H1 (cell line): ENCODE measurements at regions not wholly inside any gene's neighbourhood (a gene's known extent, or its start where the extent isn't known, plus 50 kb on each side); places are given as distances from the start of the nearest gene placed in this dataset.

Source experiments
- CTCF ChIA-PET: fragments of 300-600 bp; sonication (Branson Sonifier 250); formaldehyde crosslinking; loops from one replicate; lab custom pipeline; 2021; ENCODE audit not compliant: partially characterized antibody; lab: Charles Lee
- POLR2A ChIA-PET: fragments of 300-600 bp; sonication (Branson Sonifier 250); formaldehyde crosslinking; loops from one replicate; lab custom pipeline; 2021; ENCODE audit warnings: inconsistent platforms; ENCODE audit not compliant: partially characterized antibody; lab: Charles Lee
- DNase-seq, 2 experiments: peaks; one replicate each; pipeline versions ENCODE4 v3.0.0 to v3.0.0-alpha.2; 2010 to 2022; ENCODE audit warnings: low spot score in 2 of 2, low read depth in 1 of 2, mixed read lengths in 1 of 2
- FAIRE-seq: peaks from 2 replicates; lab custom pipeline; 2011; peaks lifted over from hg19 to GRCh38; lab: Jason Lieb, UNC
- H2AFZ ChIP-seq: 2 replicates; pipeline ENCODE4 v1.8.1; 2012; ENCODE audit warnings: low read length, inconsistent platforms
- H2AK5ac ChIP-seq: 2 replicates; pipeline ENCODE4 v1.6.1; 2013; ENCODE audit warnings: low read depth, low read length
- H2BK120ac ChIP-seq: replicated peaks from 2 replicates; pipeline ENCODE3; 2013; ENCODE audit warnings: low read depth, low read length, inconsistent platforms
- H2BK12ac ChIP-seq: 2 replicates; pipeline ENCODE4 v1.6.1; 2013; ENCODE audit warnings: low read depth, low read length
- H2BK15ac ChIP-seq: 2 replicates; pipeline ENCODE4 v1.6.1; 2013; ENCODE audit warnings: low read length
- H2BK20ac ChIP-seq: 2 replicates; pipeline ENCODE4 v1.6.1; 2013; ENCODE audit warnings: low read length
- H2BK5ac ChIP-seq: 2 replicates; pipeline ENCODE4 v1.6.1; 2013; ENCODE audit warnings: low read depth, low read length
- H3K14ac ChIP-seq: 2 replicates; pipeline ENCODE4 v1.6.1; 2013; ENCODE audit warnings: inconsistent platforms; ENCODE audit not compliant: insufficient read length
- H3K18ac ChIP-seq: 2 replicates; pipeline ENCODE4 v1.6.1; 2013; ENCODE audit warnings: low read length; ENCODE audit errors: extremely low read depth
- H3K23ac ChIP-seq: 2 replicates; pipeline ENCODE4 v1.6.1; 2013; ENCODE audit warnings: inconsistent platforms; ENCODE audit not compliant: insufficient read length
- H3K23me2 ChIP-seq: 2 replicates; pipeline ENCODE4 v1.6.1; 2013; ENCODE audit warnings: low read depth, low read length
- H3K27ac ChIP-seq: 2 replicates; pipeline ENCODE4 v1.6.1; 2011; ENCODE audit warnings: low read depth, low read length, inconsistent platforms
- H3K27me3 ChIP-seq, 4 experiments: replicated peaks in 1 of 4; 1 replicate in 1 of 4; 2 replicates in 3 of 4; pipeline versions ENCODE4 v1.6.1 to v1.8.1; 2011 to 2013; ENCODE audit warnings: low read length in 3 of 4, mild to moderate bottlenecking in 3 of 4, inconsistent platforms in 2 of 4, mixed read lengths in 2 of 4, moderate library complexity in 1 of 4; ENCODE audit not compliant: control insufficient read depth in 3 of 4, insufficient read depth in 3 of 4; ENCODE audit errors: extremely low read depth in 1 of 4
- H3K36me3 ChIP-seq, 4 experiments: 2 replicates each; pipeline versions ENCODE4 v1.6.1 to v1.8.1; 2011 to 2013; ENCODE audit warnings: mild to moderate bottlenecking in 4 of 4, low read length in 3 of 4, moderate library complexity in 2 of 4, control low read depth in 1 of 4, inconsistent platforms in 1 of 4; ENCODE audit not compliant: insufficient read depth in 4 of 4, control insufficient read depth in 2 of 4
- H3K4ac ChIP-seq: replicated peaks from 2 replicates; pipeline ENCODE3; 2013; ENCODE audit warnings: low read length, low read depth, mixed read lengths, inconsistent platforms; ENCODE audit not compliant: insufficient read length
- H3K4me1 ChIP-seq, 4 experiments: replicated peaks in 1 of 4; 1 replicate in 1 of 4; 2 replicates in 3 of 4; pipeline versions ENCODE4 v1.6.1 to v1.8.1; 2011 to 2013; ENCODE audit warnings: low read length in 3 of 4, inconsistent platforms in 2 of 4, mixed read lengths in 1 of 4; ENCODE audit not compliant: insufficient read depth in 4 of 4, control insufficient read depth in 3 of 4
- H3K4me2 ChIP-seq, 2 experiments: 2 replicates each; pipeline versions ENCODE4 v1.6.1 to v1.8.1; 2011 to 2013; ENCODE audit warnings: low read depth in 2 of 2, low read length in 2 of 2, control low read depth in 1 of 2, inconsistent platforms in 1 of 2, mild to moderate bottlenecking in 1 of 2; ENCODE audit not compliant: insufficient read depth in 1 of 2
- H3K4me3 ChIP-seq, 4 experiments: fragments of 200-600, 300-600 bp in 1 of 4; sonication (generic), shearing (Covaris generic), sonication (Bioruptor Twin) in 1 of 4; 2 replicates each; pipeline versions ENCODE4 v1.5.1 to v1.8.1; 2011 to 2016; ENCODE audit warnings: low read length in 4 of 4, low read depth in 3 of 4, control low read depth in 2 of 4, inconsistent platforms in 2 of 4, mild to moderate bottlenecking in 2 of 4, mixed read lengths in 1 of 4, moderate library complexity in 1 of 4; ENCODE audit not compliant: insufficient read depth in 2 of 4; ENCODE audit errors: extremely low read depth in 1 of 4
- H3K56ac ChIP-seq: replicated peaks from 2 replicates; pipeline ENCODE3; 2013; ENCODE audit warnings: low read depth, mild to moderate bottlenecking, mixed read lengths, low read length, inconsistent platforms; ENCODE audit not compliant: insufficient read length
- H3K79me1 ChIP-seq: 2 replicates; pipeline ENCODE4 v1.6.1; 2013; ENCODE audit warnings: low read depth, low read length, control low read depth
- H3K79me2 ChIP-seq, 2 experiments: 2 replicates each; pipeline versions ENCODE4 v1.6.1 to v1.8.1; 2012 to 2013; ENCODE audit warnings: low read length in 2 of 2, mild to moderate bottlenecking in 2 of 2, inconsistent platforms in 1 of 2; ENCODE audit not compliant: insufficient read depth in 2 of 2, control insufficient read depth in 1 of 2
- H3K9ac ChIP-seq, 4 experiments: replicated peaks in 1 of 4; 1 replicate in 1 of 4; 2 replicates in 3 of 4; pipeline versions ENCODE4 v1.6.1 to v1.8.1; 2011 to 2013; ENCODE audit warnings: low read depth in 3 of 4, low read length in 3 of 4, control low read depth in 2 of 4, mild to moderate bottlenecking in 2 of 4, moderate library complexity in 2 of 4, inconsistent platforms in 1 of 4; ENCODE audit errors: extremely low read depth in 1 of 4
- H3K9me3 ChIP-seq, 2 experiments: 2 replicates each; pipeline versions ENCODE4 v1.6.1 to v1.8.1; 2012 to 2013; ENCODE audit warnings: mild to moderate bottlenecking in 2 of 2, moderate library complexity in 2 of 2, control low read depth in 1 of 2, inconsistent platforms in 1 of 2, low read depth in 1 of 2, low read length in 1 of 2, mixed read lengths in 1 of 2; ENCODE audit not compliant: insufficient read depth in 2 of 2
- H4K20me1 ChIP-seq, 2 experiments: replicated peaks in 1 of 2; 2 replicates each; pipeline versions ENCODE3 to v1.8.1; 2011 to 2013; ENCODE audit warnings: inconsistent platforms in 2 of 2, low read length in 2 of 2, mild to moderate bottlenecking in 1 of 2; ENCODE audit not compliant: insufficient read depth in 2 of 2, control insufficient read depth in 1 of 2
- H4K5ac ChIP-seq: 2 replicates; pipeline ENCODE4 v1.6.1; 2013; ENCODE audit warnings: low read length, low read depth, mixed read lengths, inconsistent platforms; ENCODE audit not compliant: insufficient read length
- H4K8ac ChIP-seq: 2 replicates; pipeline ENCODE4 v1.8.0; 2013; ENCODE audit warnings: mild to moderate bottlenecking, moderate library complexity, low read length, inconsistent platforms; ENCODE audit not compliant: insufficient read depth; ENCODE audit errors: extremely low read depth
- H4K91ac ChIP-seq: replicated peaks from 2 replicates; pipeline ENCODE3; 2013; ENCODE audit warnings: low read length, mixed read lengths, inconsistent platforms; ENCODE audit not compliant: insufficient read length
- ASH2L ChIP-seq: fragments of 200-600, 300-600 bp; sonication (generic); IDR thresholded peaks from one replicate; pipeline ENCODE4 v1.7.1; 2017; ENCODE audit warnings: low read length
- ATF3 ChIP-seq: IDR thresholded peaks from 2 replicates; pipeline ENCODE4 v1.6.1; 2011; ENCODE audit warnings: low read depth, mild to moderate bottlenecking, low read length; ENCODE audit not compliant: insufficient read depth
- BACH1 ChIP-seq: IDR thresholded peaks from 2 replicates; pipeline ENCODE4 v1.6.1; 2012; ENCODE audit warnings: low read length, improper control_type of control experiment
- BCL11A ChIP-seq, 2 experiments: IDR thresholded peaks; one replicate each; pipeline ENCODE4 v1.6.1; 2011; ENCODE audit warnings: low read depth in 2 of 2, low read length in 2 of 2, mild to moderate bottlenecking in 2 of 2
- CBX5 ChIP-seq: fragments of 300-800, 300-1000 bp; sonication (generic); IDR thresholded peaks from 2 replicates; pipeline ENCODE4 v1.7.1; 2016; ENCODE audit warnings: antibody characterized with exemption, low read length, low read depth
- HDAC2 ChIP-seq, 2 experiments: fragments of 300-600 bp in 1 of 2; sonication (generic) in 1 of 2; IDR thresholded peaks; 2 replicates each; pipeline ENCODE4 v1.6.1; 2011 to 2012; ENCODE audit warnings: low read depth in 2 of 2, low read length in 2 of 2, mild to moderate bottlenecking in 2 of 2, moderate library complexity in 2 of 2, borderline replicate concordance in 1 of 2, inconsistent platforms in 1 of 2
- JUN ChIP-seq: IDR thresholded peaks from 2 replicates; pipeline ENCODE4 v1.6.1; 2011; ENCODE audit warnings: low read depth, mild to moderate bottlenecking, improper control_type of control experiment, low read length
- KDM4A ChIP-seq: IDR thresholded peaks from one replicate; pipeline ENCODE4 v1.7.1; 2012; ENCODE audit warnings: low read depth, mild to moderate bottlenecking, moderate library complexity, low read length, inconsistent platforms; ENCODE audit not compliant: severe bottlenecking
- KDM5A ChIP-seq: fragments of 200-600 bp; IDR thresholded peaks from 2 replicates; pipeline ENCODE4 v1.7.1; 2012; ENCODE audit warnings: mild to moderate bottlenecking, low read length, inconsistent platforms, mixed read lengths
- NRF1 ChIP-seq: IDR thresholded peaks from 2 replicates; pipeline ENCODE4 v1.6.1; 2011; ENCODE audit warnings: mild to moderate bottlenecking, low read depth, low read length, improper control_type of control experiment
- PHF8 ChIP-seq: fragments of 200-600 bp; sonication (generic); conservative IDR thresholded peaks from 2 replicates; pipeline ENCODE4 v1.7.1; 2012; ENCODE audit warnings: low read depth, mild to moderate bottlenecking, inconsistent platforms, low read length, moderate library complexity
- RFX5 ChIP-seq: IDR thresholded peaks from 2 replicates; pipeline ENCODE4 v1.6.1; 2011; ENCODE audit warnings: low read depth, low read length, improper control_type of control experiment, borderline replicate concordance
- SIX5 ChIP-seq: IDR thresholded peaks from 2 replicates; pipeline ENCODE4 v1.6.1; 2011; ENCODE audit warnings: mild to moderate bottlenecking, low read depth, low read length
- SP1 ChIP-seq: IDR thresholded peaks from 2 replicates; pipeline ENCODE4 v1.6.1; 2011; ENCODE audit warnings: low read depth, low read length
- TCF12 ChIP-seq: IDR thresholded peaks from 2 replicates; pipeline ENCODE4 v1.6.1; 2011; ENCODE audit warnings: low read depth, mild to moderate bottlenecking, low read length
- WGBS, 2 experiments: shearing (Covaris generic) in 1 of 2; methylation state at CpG; one replicate each; pipeline versions ENCODE4 v1.1.6 to v1.1.7; 2013 to 2015; ENCODE audit warnings: low lambda C conversion rate in 2 of 2, mixed read lengths in 2 of 2, inconsistent platforms in 1 of 2, low coverage in 1 of 2, missing lambda C conversion rate in 1 of 2; ENCODE audit not compliant: insufficient replicate concordance in 2 of 2, insufficient coverage in 1 of 2, insufficient read length in 1 of 2; ENCODE audit errors: extremely low coverage in 1 of 2, missing lambda C conversion rate in 1 of 2; 5-methylcytosine and 5-hydroxymethylcytosine counted together

GRCh38 chr5:146986469-146986868 is 107.9 kb upstream of the PPP2R2B start:
- Histone ChIP-seq H3K36me3 (no peaks in the 10 kb centered on the region), H3K23ac (no peak overlapping the region), H3K27ac (no peak overlapping the region), H2BK120ac (no peak overlapping the region), H2BK12ac (no peak overlapping the region), H3K14ac (no peak overlapping the region), H3K27me3 (no peaks in the 10 kb centered on the region), H3K79me1 (no peaks in the 10 kb centered on the region), H4K91ac (no peak overlapping the region), H4K5ac (no peak overlapping the region), H3K4me1 (no peaks in the 10 kb centered on the region), H3K9ac (no peak overlapping the region), H3K4me2 (no peak overlapping the region), H3K23me2 (no peaks in the 10 kb centered on the region), H2AFZ (no peak overlapping the region), H3K4ac (no peak overlapping the region), H3K9me3 (no peaks in the 10 kb centered on the region), H3K79me2 (no peaks in the 10 kb centered on the region), H2AK5ac (no peak overlapping the region), H3K4me3 (no peak overlapping the region), H2BK20ac (no peak overlapping the region), H2BK15ac (no peak overlapping the region), H2BK5ac (no peak overlapping the region), H3K18ac (no peak overlapping the region), H4K8ac (no peak overlapping the region), H4K20me1 (no peaks in the 10 kb centered on the region), H3K56ac (no peak overlapping the region)
- POLR2A ChIA-PET, result interaction anchor here (1.0 kb wide), 1 partner anchor 453 kb away, joined by 3 read pairs; no protein-coding TSS in a partner anchor
- FAIRE-seq (no peak), DNase-seq (no peak)
- WGBS, 2 experiments, result 92% methylated on average over 1 of the region's 1 CpG; no CpG with 5 or more reads in 1 of the 2 experiments
- CTCF ChIA-PET, result interaction anchor here (1.5 to 1.7 kb wide), 2 partner anchors 20 to 202 kb away, joined by 5 to 6 read pairs; no protein-coding TSS in a partner anchor
- no peak for TF ChIP-seq SP1
- no peak for TF ChIP-seq JUN
- TF ChIP-seq PHF8, result no peak
- no peak for TF ChIP-seq KDM4A
- no peak for TF ChIP-seq ATF3
- no peak for TF ChIP-seq RFX5
- no peak for TF ChIP-seq HDAC2 (IDR thresholded peaks at IDR 0.05; ENCODE audit: borderline replicate concordance in 1 of 2, low read depth in 2 of 2, low read length in 2 of 2)
- no peak for TF ChIP-seq SIX5
- no peak for TF ChIP-seq BACH1
- TF ChIP-seq NRF1, result no peak
- TF ChIP-seq CBX5, result no peak
- TF ChIP-seq BCL11A (IDR thresholded peaks at IDR 0.05; ENCODE audit: low read depth in 2 of 2, low read length in 2 of 2), result no peak
- no peak for TF ChIP-seq ASH2L
- TF ChIP-seq KDM5A, result no peak
- TF ChIP-seq TCF12, result no peak
